ENCODE measurements at regions not wholly inside any gene's neighbourhood (a gene's known extent, or its start where the extent isn't known, plus 50 kb on each side); places are given as distances from the start of the nearest gene placed in this dataset.

- in situ Hi-C loops (cut with HindIII; ENCODE audit: low sequenced_read_pairs) = loop anchor here (5.0 to 10.0 kb wide), 2 partner anchors 41 to 56 kb away; no protein-coding TSS in a partner anchor
- no peak for TF ChIP-seq CTCF (IDR thresholded peaks at IDR 0.05; ENCODE audit: low read depth, low read length, missing control alignments)
- H3K4me3 ChIP-seq (ENCODE audit: low read depth, low read length) = no peak overlapping the region
- DNase-seq (ENCODE audit: low read depth) = no peak
Observed at GRCh38 chr11:107251298-107251697, 206.3 kb downstream of the CWF19L2 start.

GRCh38 chr11:107250017-107250416 is 207.6 kb downstream of the CWF19L2 start:
- in situ Hi-C loops (cut with HindIII; ENCODE audit: low sequenced_read_pairs) = loop anchor here (5.0 to 10.0 kb wide), 2 partner anchors 42 to 55 kb away; no protein-coding TSS in a partner anchor
- no peak for DNase-seq (ENCODE audit: low read depth)
- TF ChIP-seq CTCF (IDR thresholded peaks at IDR 0.05; ENCODE audit: low read depth, low read length, missing control alignments) = no peak
- H3K4me3 ChIP-seq (ENCODE audit: low read depth, low read length) = no peak overlapping the region

- no peak for DNase-seq (ENCODE audit: low read depth)
- in situ Hi-C loops (cut with HindIII; ENCODE audit: low sequenced_read_pairs) = no loop called here
- no peak overlapping the region for H3K4me3 ChIP-seq (ENCODE audit: low read depth, low read length)
- TF ChIP-seq CTCF (IDR thresholded peaks at IDR 0.05; ENCODE audit: low read depth, low read length, missing control alignments) = no peak
Observed at GRCh38 chr11:107249054-107249453, 208.6 kb downstream of the CWF19L2 start.

GRCh38 chr11:107247167-107247861 is 210.3 kb downstream of the CWF19L2 start:
- in situ Hi-C loops (cut with HindIII; ENCODE audit: low sequenced_read_pairs) = no loop called here
- no peak for TF ChIP-seq CTCF (IDR thresholded peaks at IDR 0.05; ENCODE audit: low read depth, low read length, missing control alignments)
- no peak for DNase-seq (ENCODE audit: low read depth)
- H3K4me3 ChIP-seq (ENCODE audit: low read depth, low read length) = no peak overlapping the region

DNA sequence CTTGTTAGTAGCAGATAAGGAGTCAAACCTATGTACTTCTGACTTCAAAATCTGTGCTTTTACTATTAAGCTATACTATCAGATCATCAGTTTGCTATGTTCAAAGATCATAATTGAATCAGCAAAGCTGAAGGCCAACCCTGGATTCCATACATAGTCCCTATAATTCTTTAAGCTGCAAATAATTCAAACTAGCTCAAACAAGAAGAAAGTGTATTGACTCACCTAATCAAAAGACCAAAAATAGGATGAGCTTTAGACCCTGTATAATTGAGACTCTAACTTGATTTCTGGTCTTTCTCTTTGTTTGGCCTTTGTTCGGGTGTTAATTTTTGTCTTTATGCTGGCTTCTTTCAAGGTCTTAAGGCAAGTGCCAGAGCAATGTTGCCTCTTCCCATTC is 213.7 kb downstream of the CWF19L2 start:
- in situ Hi-C loops (cut with HindIII; ENCODE audit: low sequenced_read_pairs) = no loop called here
- no peak overlapping the region for H3K4me3 ChIP-seq (ENCODE audit: low read depth, low read length)
- TF ChIP-seq CTCF (IDR thresholded peaks at IDR 0.05; ENCODE audit: low read depth, low read length, missing control alignments) = no peak
- no peak for DNase-seq (ENCODE audit: low read depth)

DNA sequence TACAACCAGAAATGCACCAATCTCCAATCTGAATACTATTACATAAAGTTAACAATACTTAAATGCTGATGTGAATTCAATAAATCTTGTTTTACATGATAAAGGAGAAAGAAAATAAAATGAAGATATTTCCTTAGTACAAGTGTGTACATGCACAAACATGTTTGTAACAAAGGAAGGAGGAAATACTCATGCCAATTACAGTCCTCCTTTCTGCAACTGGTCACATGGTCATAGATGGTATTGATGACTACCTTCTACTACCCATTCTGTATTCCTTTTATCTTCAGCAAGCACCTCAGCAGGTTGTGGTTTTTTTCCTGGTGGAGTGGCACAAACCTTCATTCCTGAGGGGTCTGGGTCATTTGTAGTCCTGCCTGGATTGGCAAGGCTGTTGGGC is 214.2 kb upstream of the GUCY1A2 start:
- no peak for DNase-seq (ENCODE audit: low read depth)
- in situ Hi-C loops (cut with HindIII; ENCODE audit: low sequenced_read_pairs) = no loop called here

More for the DNA sequence above, 214.2 kb upstream of the GUCY1A2 start:
- no peak for TF ChIP-seq CTCF (IDR thresholded peaks at IDR 0.05; ENCODE audit: low read depth, low read length, missing control alignments)
- H3K4me3 ChIP-seq (ENCODE audit: low read depth, low read length) = no peak overlapping the region
